ENCODE measurements at regions not wholly inside any gene's neighbourhood (a gene's known extent, or its start where the extent isn't known, plus 50 kb on each side); places are given as distances from the start of the nearest gene placed in this dataset.
A peak's percentile ranks its signal among the peaks of the same experiment; 100 is the strongest.

GRCh38 chr2:222360146-222360545 is 61.3 kb upstream of the PAX3 start:
- Histone ChIP-seq H3K27ac (ENCODE audit: low read depth in 2 of 2, low read length in 1 of 2) (peak overlapping the region in 1 of 2 experiments; percentile 69; a peak in 1 of 4 replicates), H3K9me3 (no peaks in the 10 kb centered on the region)
- POLR2A ChIA-PET = no interaction called here

More at GRCh38 chr2:222360146-222360545, 61.3 kb upstream of the PAX3 start:
- Histone ChIP-seq H3K36me3 (replicated peaks in 1 of 2; ENCODE audit: control insufficient read depth in 1 of 2, insufficient read depth in 2 of 2, low read length in 1 of 2) (no peaks in the 10 kb centered on the region), H3F3A (replicated peaks; ENCODE audit: insufficient read depth) (no peaks in the 10 kb centered on the region), H3K4me3 (ENCODE audit: low read depth in 2 of 2, low read length in 1 of 2) (no peak overlapping the region), H3K79me2 (ENCODE audit: insufficient read depth) (no peaks in the 10 kb centered on the region), H4K20me1 (ENCODE audit: insufficient read depth) (no peaks in the 10 kb centered on the region), H3K9me2 (no peaks in the 10 kb centered on the region), H3K4me1 (ENCODE audit: control insufficient read depth in 1 of 2, insufficient read depth in 2 of 2, low read depth in 1 of 2, low read length in 1 of 2) (peaks cover 0 to 10% of the 10 kb centered on the region in 2 experiments; a peak in 3 of 4 replicates), H3K27me3 (ENCODE audit: insufficient read depth) (no peaks in the 10 kb centered on the region), H2AFZ (ENCODE audit: low read depth) (no peak overlapping the region), H3K9ac (no peak overlapping the region), H3K4me2 (no peak overlapping the region)
- no peak for TF ChIP-seq MXI1 (IDR thresholded peaks at IDR 0.05; ENCODE audit: low read depth, low read length)
- TF ChIP-seq RAD21 (IDR thresholded peaks at IDR 0.05; ENCODE audit: low read length) = no peak
- no peak for TF ChIP-seq NFIC (IDR thresholded peaks at IDR 0.05; ENCODE audit: borderline replicate concordance)
- no peak for TF ChIP-seq TAF1 (IDR thresholded peaks at IDR 0.05; ENCODE audit: borderline replicate concordance, low read depth, low read length)
- no peak for TF ChIP-seq FOSL2 (IDR thresholded peaks at IDR 0.05; ENCODE audit: borderline replicate concordance, low read depth)
- no peak for TF ChIP-seq REST (IDR thresholded peaks at IDR 0.05; ENCODE audit: low read depth, low read length)
- TF ChIP-seq FOXM1 (IDR thresholded peaks at IDR 0.05; ENCODE audit: low read depth) = no peak
- TF ChIP-seq SIN3A (IDR thresholded peaks at IDR 0.05; ENCODE audit: borderline replicate concordance, low read depth, low read length) = no peak
- TF ChIP-seq CTCF (IDR thresholded peaks at IDR 0.05) = no peak
- no peak for TF ChIP-seq SMC3 (IDR thresholded peaks at IDR 0.05; ENCODE audit: low read depth, low read length)
- no peak for TF ChIP-seq CHD2 (IDR thresholded peaks at IDR 0.05; ENCODE audit: low read length, partially characterized antibody)
- CTCF ChIA-PET = interaction anchor here (1.9 kb wide), 1 partner anchor 41 kb away, joined by 4 read pairs; no protein-coding TSS in a partner anchor
- DNase-seq = no peak
- WGBS (ENCODE audit: low lambda C conversion rate) = 13% methylated on average over 4 of the region's 4 CpGs

All from SK-N-SH (cell line).